ENCODE measurements at regions not wholly inside any gene's neighbourhood (a gene's known extent, or its start where the extent isn't known, plus 50 kb on each side); places are given as distances from the start of the nearest gene placed in this dataset.

DNA sequence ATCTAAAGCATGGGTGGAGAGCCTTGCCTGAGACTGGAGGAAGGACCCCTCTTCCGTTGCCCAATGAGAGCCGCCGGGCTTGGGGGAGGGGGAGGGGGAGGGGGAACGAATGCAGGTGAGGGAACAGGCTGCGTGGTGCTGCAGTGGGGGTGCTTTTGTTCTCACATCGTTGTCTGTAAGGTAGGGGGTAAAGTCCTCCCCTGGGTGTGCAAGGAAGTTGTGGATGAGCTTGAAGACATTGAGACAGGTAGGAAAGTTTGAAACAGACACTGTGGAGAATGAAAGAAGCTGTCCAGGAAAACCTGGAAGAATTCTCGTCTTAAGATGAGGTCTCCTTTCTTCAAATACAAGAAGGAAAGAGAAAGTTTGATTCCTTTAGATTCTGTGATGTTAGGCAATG is 94.1 kb upstream of the LIFR start:
- ChIA-PET CTCF (interaction anchor here (1.0 to 3.7 kb wide), 7 partner anchors 17 to 217 kb away, joined by 3 to 22 read pairs (median 6); no protein-coding TSS in a partner anchor), POLR2A (no interaction called here)
- Histone ChIP-seq H3K27me3 (ENCODE audit: control insufficient read depth in 2 of 2, insufficient read depth in 2 of 2, low read length in 2 of 2) (peaks cover 0 to 2% of the 10 kb centered on the region in 2 experiments), H3K9me3 (replicated peaks; ENCODE audit: control insufficient read depth, insufficient read depth, low read length) (no peaks in the 10 kb centered on the region), H4K20me1 (replicated peaks; ENCODE audit: control insufficient read depth, extremely low read depth, insufficient read depth, low read length) (no peaks in the 10 kb centered on the region), H3K4me1 (ENCODE audit: control insufficient read depth, extremely low read depth, insufficient read depth, low read length) (peaks cover 12% of the 10 kb centered on the region), H3K79me2 (ENCODE audit: control insufficient read depth, insufficient read depth, low read length) (no peaks in the 10 kb centered on the region), H3K27ac (ENCODE audit: insufficient read depth, low read depth, low read length) (peak overlapping the region; percentile 22), H2AFZ (ENCODE audit: low read depth, low read length) (no peak overlapping the region), H3K4me3 (replicated peaks in 1 of 3; ENCODE audit: insufficient read depth in 1 of 3, low read depth in 1 of 3, low read length in 3 of 3) (peak overlapping the region in 1 of 3 experiments; percentile 8), H3K9me1 (replicated peaks; ENCODE audit: control insufficient read depth, extremely low read depth, insufficient read depth, low read length) (no peaks in the 10 kb centered on the region), H3K4me2 (ENCODE audit: insufficient read depth, low read length) (peak overlapping the region; percentile 33), H3K9ac (replicated peaks; ENCODE audit: extremely low read depth, insufficient read depth, low read length) (no peak overlapping the region), H3K36me3 (ENCODE audit: control insufficient read depth in 2 of 2, extremely low read depth in 1 of 2, insufficient read depth in 2 of 2, low read length in 2 of 2) (no peaks in the 10 kb centered on the region)
- dilution Hi-C loops (cut with MboI; ENCODE audit: extremely low pct_ligation_motif_present, low sequenced_read_pairs) (no loop called here), intact Hi-C loops (cut with micrococcal nuclease) (loop anchor here (5.0 kb wide), 1 partner anchor 222 kb away; no protein-coding TSS in a partner anchor)
- DNase-seq (ENCODE audit: low read depth, low spot score) (no peak), FAIRE-seq (no peak)
- no TSS peak for BruUV-seq (replicated peaks)
- TF ChIP-seq MYC (IDR thresholded peaks at IDR 0.05; ENCODE audit: low read depth, low read length) = no peak
- no peak for TF ChIP-seq POLR2AphosphoS5 (IDR thresholded peaks at IDR 0.05; ENCODE audit: insufficient read depth, low read depth, low read length)
- TF ChIP-seq, protein P1, sequence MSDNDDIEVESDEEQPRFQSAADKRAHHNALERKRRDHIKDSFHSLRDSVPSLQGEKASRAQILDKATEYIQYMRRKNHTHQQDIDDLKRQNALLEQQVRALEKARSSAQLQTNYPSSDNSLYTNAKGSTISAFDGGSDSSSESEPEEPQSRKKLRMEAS (IDR thresholded peaks at IDR 0.05; ENCODE audit: insufficient read depth, insufficient read length) = no peak
- TF ChIP-seq EZH2 (IDR thresholded peaks at IDR 0.05; ENCODE audit: borderline replicate concordance, low read depth, low read length, severe bottlenecking) = no peak
- no peak for TF ChIP-seq FOS (IDR thresholded peaks at IDR 0.05; ENCODE audit: borderline replicate concordance, insufficient read depth, low read length)
- TF ChIP-seq JUN (IDR thresholded peaks at IDR 0.05; ENCODE audit: borderline replicate concordance, insufficient read depth, insufficient read length, low read depth) = no peak
- no peak for TF ChIP-seq POLR2A (IDR thresholded peaks at IDR 0.05; ENCODE audit: low read depth, low read length)
- TF ChIP-seq, protein P2, sequence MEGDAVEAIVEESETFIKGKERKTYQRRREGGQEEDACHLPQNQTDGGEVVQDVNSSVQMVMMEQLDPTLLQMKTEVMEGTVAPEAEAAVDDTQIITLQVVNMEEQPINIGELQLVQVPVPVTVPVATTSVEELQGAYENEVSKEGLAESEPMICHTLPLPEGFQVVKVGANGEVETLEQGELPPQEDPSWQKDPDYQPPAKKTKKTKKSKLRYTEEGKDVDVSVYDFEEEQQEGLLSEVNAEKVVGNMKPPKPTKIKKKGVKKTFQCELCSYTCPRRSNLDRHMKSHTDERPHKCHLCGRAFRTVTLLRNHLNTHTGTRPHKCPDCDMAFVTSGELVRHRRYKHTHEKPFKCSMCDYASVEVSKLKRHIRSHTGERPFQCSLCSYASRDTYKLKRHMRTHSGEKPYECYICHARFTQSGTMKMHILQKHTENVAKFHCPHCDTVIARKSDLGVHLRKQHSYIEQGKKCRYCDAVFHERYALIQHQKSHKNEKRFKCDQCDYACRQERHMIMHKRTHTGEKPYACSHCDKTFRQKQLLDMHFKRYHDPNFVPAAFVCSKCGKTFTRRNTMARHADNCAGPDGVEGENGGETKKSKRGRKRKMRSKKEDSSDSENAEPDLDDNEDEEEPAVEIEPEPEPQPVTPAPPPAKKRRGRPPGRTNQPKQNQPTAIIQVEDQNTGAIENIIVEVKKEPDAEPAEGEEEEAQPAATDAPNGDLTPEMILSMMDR (IDR thresholded peaks at IDR 0.05; ENCODE audit: extremely low read depth in 1 of 2, insufficient read depth in 1 of 2, low read depth in 1 of 2, low read length in 2 of 2) = no peak
- TF ChIP-seq GATA2 (IDR thresholded peaks at IDR 0.05; ENCODE audit: insufficient read depth, insufficient read length, low read depth, low read length) = no peak
